HG03354 (cell line): ENCODE measurements at regions not wholly inside any gene's neighbourhood (a gene's known extent, or its start where the extent isn't known, plus 50 kb on each side); places are given as distances from the start of the nearest gene placed in this dataset.

Experiments
- ATAC-seq: cut with Tn5 transposase; IDR thresholded peaks from one replicate; pipeline ENCODE4 v1.9.1; 2021; ENCODE audit warnings: mild to moderate bottlenecking; ENCODE audit not compliant: unreplicated experiment, poor library complexity, severe bottlenecking

GRCh38 chr3:56986347-56986746 lies 74.1 kb upstream of the SPATA12 start:
- ATAC-seq, result no peak

DNA sequence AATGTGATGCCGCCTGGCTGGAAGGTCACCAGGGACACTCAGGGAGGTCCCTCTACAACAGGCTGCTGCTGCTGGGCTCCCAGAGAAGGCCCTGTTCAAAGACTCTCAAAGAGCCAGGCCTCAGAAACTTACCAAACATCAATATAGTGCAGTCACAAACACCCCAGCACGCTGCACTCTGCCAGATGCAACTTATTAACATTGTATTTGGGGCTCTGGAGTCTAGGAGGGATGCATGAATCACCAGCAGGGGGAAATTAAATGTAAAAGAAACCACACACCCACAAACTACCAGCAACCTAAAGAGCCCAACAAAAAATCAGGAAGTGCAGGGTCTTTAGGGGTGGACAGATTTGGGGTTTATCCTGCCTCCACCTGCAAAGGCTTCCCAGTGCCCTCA lies 74.6 kb upstream of the SPATA12 start:
- no peak for ATAC-seq

DNA sequence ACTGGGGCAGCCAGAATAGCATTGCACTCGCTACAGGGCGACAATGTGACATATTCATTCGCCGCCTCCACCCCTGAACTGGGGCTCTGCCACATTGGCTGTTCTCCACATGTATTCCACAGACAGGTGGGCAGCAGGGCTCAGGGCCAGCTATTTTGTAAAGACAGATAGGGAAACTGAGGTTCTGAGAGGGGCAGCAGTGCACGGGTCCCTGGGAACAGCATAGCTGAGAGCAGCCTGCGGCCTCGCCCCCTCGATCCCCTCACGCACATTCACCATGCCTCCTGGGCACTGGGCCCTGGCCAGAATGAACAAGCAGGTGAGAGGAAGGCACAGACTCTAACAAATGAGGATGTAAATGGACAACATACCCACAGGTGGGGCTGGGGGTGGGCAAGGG lies 75.0 kb upstream of the SPATA12 start:
- no peak for ATAC-seq

GRCh38 chr3:56983427-56983826 lies 77.0 kb upstream of the SPATA12 start:
- ATAC-seq, result no peak

GRCh38 chr3:56981445-56982230 lies 78.8 kb upstream of the SPATA12 start:
- no peak for ATAC-seq

- no peak for ATAC-seq
Observed at GRCh38 chr3:56980798-56981390, 79.6 kb upstream of the SPATA12 start.

DNA sequence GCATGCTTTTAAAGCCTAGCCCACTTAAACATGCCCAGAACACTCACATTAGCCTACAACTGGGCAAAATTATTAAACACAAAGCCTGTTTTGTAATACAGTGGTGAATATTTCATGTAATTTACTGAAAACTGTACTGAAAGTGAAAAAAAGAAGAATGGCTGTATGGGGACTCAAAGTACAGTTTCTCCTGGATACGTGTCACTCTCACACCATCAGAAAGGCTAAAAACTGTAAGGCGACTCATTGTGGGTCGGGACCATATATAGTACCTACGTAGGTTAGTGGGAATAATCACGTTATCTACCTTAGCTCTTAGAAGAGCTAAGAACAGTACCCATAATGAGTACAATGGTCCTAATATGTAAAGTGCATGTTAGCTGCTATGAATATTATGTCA lies 80.2 kb upstream of the SPATA12 start:
- no peak for ATAC-seq

GRCh38 chr3:56979791-56980190 lies 80.7 kb upstream of the SPATA12 start:
- no peak for ATAC-seq

- no peak for ATAC-seq
Observed at GRCh38 chr3:56977561-56977889, 82.9 kb upstream of the SPATA12 start.

DNA sequence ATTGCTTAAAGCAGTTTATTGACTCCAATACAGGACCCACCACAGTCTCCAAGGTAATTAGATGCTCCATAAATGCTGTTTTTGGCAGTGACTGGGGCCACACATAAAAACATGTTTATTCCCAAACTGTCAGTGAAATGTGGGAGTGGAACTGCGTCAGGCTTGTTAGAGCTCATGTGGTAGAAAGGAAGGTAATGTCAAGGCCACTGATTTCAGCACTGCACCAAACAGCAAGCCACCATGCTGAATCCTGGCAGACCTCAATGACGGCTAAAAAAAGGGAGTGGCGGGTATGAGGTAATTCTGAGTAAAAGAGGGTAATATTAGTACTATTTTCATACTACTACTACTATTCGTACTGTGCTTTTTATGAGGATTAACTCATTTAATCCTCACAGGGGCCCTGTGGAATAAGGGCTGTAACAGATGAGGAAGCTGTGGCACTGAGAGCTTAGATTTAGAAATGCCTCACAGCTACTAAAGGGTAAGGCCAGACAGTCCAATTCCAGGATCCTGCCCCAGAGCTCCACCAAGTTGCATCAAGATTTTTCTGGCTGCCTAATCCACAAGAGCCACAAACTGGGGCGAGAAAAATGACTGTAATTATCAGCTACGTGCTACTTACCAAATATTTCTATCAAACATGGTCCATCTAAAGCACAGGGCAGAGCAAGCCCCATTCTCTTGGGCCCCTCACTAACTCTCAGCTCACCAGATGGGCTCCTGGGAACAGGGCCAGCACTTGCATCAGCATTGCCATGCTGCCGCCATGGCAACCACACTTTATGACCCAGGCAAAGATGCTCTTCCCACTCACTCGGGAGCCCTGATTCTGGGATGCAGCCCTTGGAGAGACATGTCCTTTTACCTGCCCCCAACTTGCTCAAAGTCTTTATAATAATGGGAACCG lies 83.6 kb upstream of the SPATA12 start:
- no peak for ATAC-seq

DNA sequence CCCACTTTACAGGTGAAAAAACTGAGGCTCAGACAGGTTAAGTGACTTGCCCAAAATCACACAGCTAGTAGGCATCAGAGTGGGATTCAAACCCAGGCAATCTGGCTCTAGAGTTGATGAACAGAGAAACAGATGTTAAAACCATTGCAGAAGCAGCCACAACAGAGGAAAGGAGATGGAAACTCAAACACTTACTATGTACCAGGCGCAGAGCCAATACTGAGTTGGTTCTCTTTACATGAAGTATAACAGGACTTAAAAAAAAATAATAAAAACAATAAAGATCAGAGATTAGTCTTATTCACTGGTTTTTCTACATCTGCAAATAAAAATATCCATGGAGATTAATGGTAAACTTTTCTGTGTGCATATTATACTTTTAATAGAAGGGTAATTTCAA lies 84.9 kb upstream of the SPATA12 start:
- no peak for ATAC-seq

DNA sequence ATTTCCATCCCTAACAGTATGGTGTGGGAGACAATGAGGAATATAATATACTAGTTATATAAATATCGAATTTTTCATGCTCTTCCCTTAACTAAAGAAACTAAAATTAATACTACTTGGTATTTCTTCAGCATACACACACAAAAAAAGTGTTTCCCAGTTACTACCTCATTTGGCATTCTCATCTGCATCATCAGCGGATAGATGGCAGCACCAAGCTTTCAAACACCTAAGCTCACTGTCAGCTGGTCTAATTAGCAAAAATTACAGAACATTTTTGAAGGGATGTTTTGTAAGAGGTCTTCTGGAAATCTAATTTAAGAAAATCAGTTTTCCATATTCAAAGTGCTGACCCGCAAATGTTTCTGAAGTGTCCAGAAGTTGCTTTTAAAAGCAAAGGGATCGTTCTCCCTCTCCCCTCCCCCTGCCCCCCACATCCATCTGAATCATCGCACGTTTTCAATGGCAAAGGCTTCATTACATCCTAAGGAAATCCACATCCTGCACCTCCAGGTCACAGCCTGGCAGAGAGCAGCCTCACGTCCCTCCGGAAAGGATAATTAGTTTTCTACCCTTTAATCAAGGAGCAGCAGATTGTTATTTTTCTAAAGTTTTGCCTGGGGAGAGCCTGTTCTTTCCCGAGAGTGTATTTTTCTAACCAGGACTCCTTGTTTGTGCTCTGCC lies 86.1 kb upstream of the SPATA12 start:
- no peak for ATAC-seq

- no peak for ATAC-seq
Observed at GRCh38 chr3:56971816-56972215, 88.6 kb upstream of the SPATA12 start.

DNA sequence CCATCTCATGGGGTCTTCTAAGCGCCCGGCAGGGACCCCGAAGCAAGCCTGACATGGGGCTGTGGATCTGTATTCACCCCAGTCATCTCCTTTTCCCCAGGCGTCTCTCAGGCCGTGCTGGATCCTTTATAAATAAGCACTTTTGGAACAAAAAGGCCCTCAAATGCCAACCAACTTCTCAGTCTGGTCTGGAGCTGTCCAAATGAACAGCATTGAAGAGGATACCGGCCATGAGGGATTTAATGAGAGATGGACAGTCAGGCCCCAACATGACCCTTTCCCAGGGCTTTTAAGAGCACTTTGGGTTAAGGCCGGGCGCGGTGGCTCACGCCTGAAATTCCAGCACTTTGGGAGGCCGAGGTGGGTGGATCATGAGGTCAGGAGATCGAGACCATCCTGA lies 89.2 kb upstream of the SPATA12 start:
- ATAC-seq, result no peak

- ATAC-seq, result no peak
Observed at GRCh38 chr3:56970461-56970879, 90.0 kb upstream of the SPATA12 start.

DNA sequence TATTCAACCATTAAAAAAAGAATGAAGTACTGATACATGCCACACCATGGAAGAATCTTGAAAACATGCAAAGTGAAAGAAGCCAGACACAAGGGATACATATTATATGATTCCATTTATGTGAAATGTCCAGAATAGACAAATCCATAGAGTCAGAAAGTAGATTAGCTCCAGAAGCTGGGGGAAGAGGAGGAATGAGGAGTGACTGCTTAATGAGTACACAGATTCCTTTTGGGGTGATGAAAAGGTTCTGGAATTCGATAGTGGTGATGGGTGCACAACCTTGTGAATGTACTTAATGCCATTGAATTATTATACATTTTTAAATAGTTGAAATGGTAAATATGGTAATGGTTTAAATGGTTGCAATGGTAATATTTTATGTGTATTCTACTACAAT lies 90.6 kb upstream of the SPATA12 start:
- no peak for ATAC-seq

GRCh38 chr3:56966509-56966908 lies 94.0 kb upstream of the SPATA12 start:
- no peak for ATAC-seq

- ATAC-seq, result no peak
Observed at GRCh38 chr3:56966104-56966503, 94.4 kb upstream of the SPATA12 start.

- no peak for ATAC-seq
Observed at GRCh38 chr3:56962922-56963321, 97.5 kb upstream of the SPATA12 start.

- no peak for ATAC-seq
Observed at GRCh38 chr3:56962206-56962605, 98.3 kb upstream of the SPATA12 start.
